Smooth muscle cell (in vitro differentiated cells): ENCODE measurements at regions not wholly inside any gene's neighbourhood (a gene's known extent, or its start where the extent isn't known, plus 50 kb on each side); places are given as distances from the start of the nearest gene placed in this dataset.

ENCODE experiments used
- DNase-seq: peaks from one replicate; lab custom pipeline; 2025; ENCODE audit not compliant: unreplicated experiment; lab: John Stamatoyannopoulos, UW
- H2AFZ ChIP-seq: fragments of 200-600 bp; sonication (generic); 2 replicates; pipeline ENCODE4 v1.6.0; 2016; ENCODE audit warnings: antibody characterized with exemption, low read depth, mild to moderate bottlenecking
- H3F3A ChIP-seq: fragments of 200-600 bp; sonication (generic); 2 replicates; pipeline ENCODE4 v1.6.0; 2017; ENCODE audit warnings: antibody characterized with exemption, low read depth
- H3K27ac ChIP-seq: fragments of 200-600 bp; sonication (generic); 2 replicates; pipeline ENCODE4 v1.5.1; 2016; ENCODE audit warnings: low read depth, mild to moderate bottlenecking
- H3K27me3 ChIP-seq: fragments of 200-600 bp; sonication (generic); 2 replicates; pipeline ENCODE4 v1.6.1; 2016; ENCODE audit warnings: low read depth, mild to moderate bottlenecking
- H3K36me3 ChIP-seq: fragments of 200-600 bp; sonication (generic); 2 replicates; pipeline ENCODE4 v1.5.1; 2016; ENCODE audit warnings: low read depth
- H3K4me1 ChIP-seq: fragments of 200-600 bp; sonication (generic); 2 replicates; pipeline ENCODE4 v1.5.1; 2016; ENCODE audit warnings: low read depth
- H3K4me2 ChIP-seq: fragments of 200-600 bp; sonication (generic); 2 replicates; pipeline ENCODE4 v1.6.0; 2016; ENCODE audit warnings: mild to moderate bottlenecking
- H3K4me3 ChIP-seq: fragments of 200-600 bp; sonication (generic); 2 replicates; pipeline ENCODE4 v1.5.1; 2016; ENCODE audit warnings: mild to moderate bottlenecking
- H3K79me2 ChIP-seq: fragments of 200-600 bp; sonication (generic); 2 replicates; pipeline ENCODE4 v1.6.0; 2016; ENCODE audit warnings: low read depth, mild to moderate bottlenecking
- H3K9ac ChIP-seq: fragments of 200-600 bp; sonication (generic); 2 replicates; pipeline ENCODE4 v1.6.0; 2016; ENCODE audit warnings: low read depth
- H3K9me3 ChIP-seq: fragments of 200-600 bp; sonication (generic); replicated peaks from 2 replicates; pipeline ENCODE4 v1.5.1; 2016; ENCODE audit warnings: low read depth
- H4K20me1 ChIP-seq: fragments of 200-600 bp; sonication (generic); 2 replicates; pipeline ENCODE4 v1.6.0; 2016; ENCODE audit warnings: low read depth
- CTCF ChIP-seq: fragments of 200-600 bp; sonication (generic); IDR thresholded peaks from 2 replicates; pipeline ENCODE4 v1.5.1; 2017; ENCODE audit warnings: borderline replicate concordance, mild to moderate bottlenecking, antibody characterized with exemption; ENCODE audit not compliant: insufficient read depth, poor library complexity, severe bottlenecking
- WGBS: methylation state at CpG from one replicate; pipeline ENCODE4 v1.1.7; 2016; ENCODE audit warnings: low lambda C conversion rate; 5-methylcytosine and 5-hydroxymethylcytosine counted together

- no peaks in the 10 kb centered on the region for H4K20me1 ChIP-seq
- WGBS = 87% methylated on average over 9 of the region's 9 CpGs
- no peaks in the 10 kb centered on the region for H3K36me3 ChIP-seq
- H3K4me1 ChIP-seq = peaks cover 11% of the 10 kb centered on the region
- no peak overlapping the region for H3K9ac ChIP-seq
- TF ChIP-seq CTCF = no peak
- H3K27me3 ChIP-seq = peaks cover 56% of the 10 kb centered on the region
- H2AFZ ChIP-seq = no peak overlapping the region
- H3K4me2 ChIP-seq = no peak overlapping the region
- no peak overlapping the region for H3K27ac ChIP-seq
- no peaks in the 10 kb centered on the region for H3K79me2 ChIP-seq
- no peak for DNase-seq
- no peaks in the 10 kb centered on the region for H3K9me3 ChIP-seq
- H3K4me3 ChIP-seq = no peak overlapping the region
- peaks cover 7% of the 10 kb centered on the region for H3F3A ChIP-seq
Observed at GRCh38 chr15:77817434-77817833, 184.7 kb upstream of the LINGO1 start.

- H3K79me2 ChIP-seq = no peaks in the 10 kb centered on the region
- H3K9me3 ChIP-seq = no peaks in the 10 kb centered on the region
- H3K4me1 ChIP-seq = peaks cover 11% of the 10 kb centered on the region
- H4K20me1 ChIP-seq = no peaks in the 10 kb centered on the region
- no peak for DNase-seq
- no peak overlapping the region for H3K4me3 ChIP-seq
- WGBS = 66% methylated on average over 7 of the region's 7 CpGs
- H3K27me3 ChIP-seq = peaks cover 56% of the 10 kb centered on the region
- TF ChIP-seq CTCF = no peak
- H2AFZ ChIP-seq = no peak overlapping the region
- H3K27ac ChIP-seq = no peak overlapping the region
- H3F3A ChIP-seq = peaks cover 7% of the 10 kb centered on the region
- H3K4me2 ChIP-seq = no peak overlapping the region
- H3K36me3 ChIP-seq = no peaks in the 10 kb centered on the region
- H3K9ac ChIP-seq = no peak overlapping the region
Observed at GRCh38 chr15:77816983-77817382, 184.3 kb upstream of the LINGO1 start.

GRCh38 chr15:77815015-77815414 lies 182.3 kb upstream of the LINGO1 start:
- Histone ChIP-seq H3K36me3 (no peaks in the 10 kb centered on the region), H4K20me1 (no peaks in the 10 kb centered on the region), H3K27me3 (peaks cover 43% of the 10 kb centered on the region)

More at GRCh38 chr15:77815015-77815414, 182.3 kb upstream of the LINGO1 start:
- 85% methylated on average over 7 of the region's 7 CpGs for WGBS
- no peak overlapping the region for H3K27ac ChIP-seq
- H3K4me1 ChIP-seq = peaks cover 11% of the 10 kb centered on the region
- no peaks in the 10 kb centered on the region for H3K9me3 ChIP-seq
- H3K4me2 ChIP-seq = no peak overlapping the region
- DNase-seq = no peak
- H3K4me3 ChIP-seq = no peak overlapping the region
- no peaks in the 10 kb centered on the region for H3F3A ChIP-seq
- H3K9ac ChIP-seq = no peak overlapping the region
- no peak overlapping the region for H2AFZ ChIP-seq
- H3K79me2 ChIP-seq = no peaks in the 10 kb centered on the region
- TF ChIP-seq CTCF = no peak
